NCI-H524 treated with DMSO at 0.1 percent for 48 hours (cell line): ENCODE measurements at regions not wholly inside any gene's neighbourhood (a gene's known extent, or its start where the extent isn't known, plus 50 kb on each side); places are given as distances from the start of the nearest gene placed in this dataset.
A peak's percentile ranks its signal among the peaks of the same experiment; 100 is the strongest.
"Not testable (repeated sequence)": the region's sequence is repeated elsewhere in the genome, so short reads cannot be mapped to it uniquely, and the experiment has no call there.

Experiments
- DNase-seq: peaks from one replicate; lab custom pipeline; 2025; lab: John Stamatoyannopoulos, UW

DNA sequence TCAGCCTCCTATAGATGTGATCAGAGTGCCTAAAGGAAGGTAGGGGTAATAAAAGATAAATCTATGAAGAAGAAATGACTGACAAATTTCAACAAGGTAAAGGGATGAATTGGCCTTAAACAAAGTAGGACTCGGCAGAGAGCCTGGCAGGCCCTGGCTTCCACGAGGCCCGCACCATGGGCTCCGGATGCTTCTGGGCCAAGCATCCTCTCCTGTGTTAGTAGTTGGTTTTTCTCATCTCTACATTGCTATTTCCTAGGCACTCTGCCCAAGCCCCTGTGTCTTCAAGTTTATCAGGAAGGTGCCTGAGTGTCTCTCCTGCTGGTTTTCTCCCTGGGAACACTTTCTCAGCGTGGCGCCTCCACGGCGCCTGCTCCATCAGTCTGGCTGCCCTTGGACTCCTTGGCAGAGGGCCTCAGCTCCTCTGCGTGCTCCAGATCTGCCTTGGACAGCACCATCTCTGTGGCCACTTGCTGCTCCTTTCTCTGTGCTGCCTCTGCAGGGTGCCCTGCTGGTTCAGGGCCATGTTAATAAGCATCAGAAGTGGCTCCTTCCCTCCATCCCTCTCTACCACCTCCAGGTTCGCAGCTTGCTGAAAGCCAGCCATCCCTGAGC lies 413.3 kb upstream of the DPP6 start:
- no peak for DNase-seq

DNA sequence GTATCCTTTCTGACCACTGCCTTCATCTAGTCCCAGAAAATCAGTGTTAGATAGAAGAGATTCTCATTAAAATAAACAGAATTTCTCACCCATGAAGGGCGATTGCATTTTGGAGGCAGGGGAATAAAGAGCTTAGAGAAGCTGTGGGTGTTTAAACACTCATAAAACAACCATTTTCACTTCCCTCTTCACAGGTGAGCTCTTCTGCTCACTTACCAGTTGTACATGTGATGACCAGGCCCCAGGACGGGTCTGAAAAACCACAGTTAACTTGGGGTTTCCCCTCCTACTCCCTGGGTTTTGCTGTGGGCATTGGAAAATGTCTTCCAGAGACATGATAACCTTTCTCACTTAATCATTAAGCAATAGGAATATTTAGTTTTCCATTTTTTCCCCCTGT lies 411.6 kb upstream of the DPP6 start:
- no peak for DNase-seq

DNA sequence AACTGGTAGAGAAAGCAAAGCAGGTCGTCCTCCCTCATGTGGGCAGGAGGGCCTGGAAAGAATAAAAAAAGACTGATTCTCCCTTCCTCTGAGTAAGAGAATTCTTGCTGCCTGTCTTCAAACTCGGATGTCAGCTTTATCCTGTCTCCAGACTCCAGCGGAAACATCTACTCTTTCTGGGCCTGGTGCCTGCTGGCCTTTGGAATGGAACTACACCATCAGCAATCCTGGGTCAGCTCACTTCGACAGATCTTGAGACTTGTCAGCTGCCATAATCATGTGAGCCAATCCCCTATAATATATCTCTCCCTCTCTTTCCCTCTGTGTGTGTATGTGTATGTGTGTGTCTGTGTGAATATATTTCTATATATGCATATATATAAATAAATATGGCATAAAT lies 411.0 kb upstream of the DPP6 start:
- no peak for DNase-seq

DNA sequence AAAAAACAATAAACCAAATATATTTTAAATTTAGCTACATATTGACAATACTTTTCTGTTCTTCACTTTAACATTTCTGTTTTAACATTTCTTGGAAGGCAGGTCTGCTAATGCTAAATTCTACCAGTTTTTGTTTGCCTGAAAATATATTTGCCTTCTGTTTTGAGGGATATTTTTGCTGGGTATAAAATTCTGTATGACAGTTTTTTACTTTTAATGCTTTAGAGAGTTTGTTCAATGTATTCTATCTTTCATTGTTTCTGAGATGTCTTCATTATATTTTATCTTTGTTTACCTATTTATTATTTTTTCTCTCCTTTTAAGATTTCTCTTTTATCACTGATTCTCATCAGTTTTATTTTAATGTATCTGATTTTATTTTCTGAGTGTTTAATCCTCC lies 409.2 kb upstream of the DPP6 start:
- no peak for DNase-seq

DNA sequence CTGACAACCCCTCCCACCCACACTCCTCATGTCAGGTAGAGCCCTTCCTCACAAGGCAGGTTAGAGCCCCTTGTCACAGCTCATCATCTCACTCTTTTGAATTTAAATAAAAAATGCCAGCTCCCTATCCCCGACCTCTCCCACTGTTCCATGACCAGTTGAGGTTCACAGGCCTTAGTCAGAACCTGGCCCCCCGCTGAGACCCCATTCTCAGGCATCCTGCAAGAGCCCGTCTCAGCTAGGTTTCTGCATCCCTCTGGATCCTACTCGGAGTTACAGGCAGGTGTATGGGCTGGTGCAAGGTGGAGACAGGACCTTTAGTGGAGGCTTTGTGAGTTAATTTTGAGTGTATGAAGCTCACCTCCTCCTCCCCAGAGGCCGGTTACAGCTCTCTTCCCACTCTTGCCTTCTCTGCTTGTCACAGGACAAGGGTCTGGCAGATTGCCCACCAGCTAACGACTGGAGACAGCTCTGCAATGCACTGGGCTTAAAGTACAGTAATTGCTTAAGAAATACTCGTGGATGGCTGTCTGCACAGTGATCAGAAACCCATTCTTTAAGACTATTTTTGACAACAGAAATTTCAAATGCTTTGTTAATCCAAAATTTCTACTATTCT lies 394.9 kb upstream of the DPP6 start:
- no peak for DNase-seq

DNA sequence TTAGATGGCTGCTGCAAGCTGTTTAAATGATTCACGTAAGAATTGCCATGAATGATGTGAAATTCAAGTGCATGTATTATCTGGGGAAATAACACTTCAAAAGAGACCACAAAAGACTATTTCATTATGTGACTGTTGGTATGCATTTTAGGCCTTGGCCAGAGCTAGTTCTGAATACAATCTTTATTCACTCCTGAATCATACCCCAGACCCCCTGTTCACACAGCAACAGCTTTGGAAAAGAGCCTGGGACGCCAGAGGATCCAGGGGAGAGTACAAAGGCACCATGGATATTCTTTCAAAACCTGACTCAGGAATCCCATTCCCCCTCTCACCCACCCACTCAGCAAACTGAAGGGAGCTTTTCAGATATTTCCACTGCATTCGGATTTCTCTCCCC lies 377.1 kb upstream of the DPP6 start:
- DNase-seq, result no peak

DNA sequence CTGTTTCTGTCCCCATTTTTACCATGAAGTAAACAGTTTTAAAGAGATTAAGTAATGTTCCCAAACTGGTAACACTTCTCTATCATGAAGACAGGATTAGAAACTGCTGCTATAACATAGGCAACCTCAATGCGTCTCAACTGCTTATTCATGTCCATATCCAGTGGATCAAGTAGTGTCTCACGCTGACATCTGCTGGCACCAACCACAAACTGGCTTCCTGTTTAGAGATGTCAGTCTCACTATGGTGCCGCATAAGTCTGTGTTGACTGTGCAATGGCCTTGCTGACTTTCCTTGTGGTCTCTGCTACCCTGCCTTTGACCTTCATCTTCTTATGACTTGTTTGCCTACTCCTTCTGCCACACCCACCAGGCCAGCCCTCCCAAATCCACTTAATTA lies 369.6 kb upstream of the DPP6 start:
- DNase-seq, result no peak

DNA sequence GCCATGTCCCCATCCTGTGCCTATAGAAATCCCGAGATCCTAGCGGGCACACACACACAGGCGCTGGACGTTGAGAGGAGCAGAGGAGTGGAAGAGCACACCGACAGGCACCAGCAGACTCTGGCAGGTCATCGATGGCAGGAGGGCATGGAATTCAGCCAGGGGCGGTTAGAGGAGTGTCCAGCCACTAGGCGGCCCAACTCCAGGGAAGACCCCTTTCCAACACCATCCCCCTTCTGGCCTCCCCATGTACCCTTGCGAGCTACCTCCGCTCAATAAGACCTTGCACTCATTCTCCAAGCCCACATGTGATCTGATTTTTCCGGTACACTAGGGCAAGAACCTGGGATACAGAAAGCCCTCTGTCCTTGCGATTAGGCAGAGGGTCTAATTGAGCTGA lies 356.0 kb upstream of the DPP6 start:
- DNase-seq, result no peak

DNA sequence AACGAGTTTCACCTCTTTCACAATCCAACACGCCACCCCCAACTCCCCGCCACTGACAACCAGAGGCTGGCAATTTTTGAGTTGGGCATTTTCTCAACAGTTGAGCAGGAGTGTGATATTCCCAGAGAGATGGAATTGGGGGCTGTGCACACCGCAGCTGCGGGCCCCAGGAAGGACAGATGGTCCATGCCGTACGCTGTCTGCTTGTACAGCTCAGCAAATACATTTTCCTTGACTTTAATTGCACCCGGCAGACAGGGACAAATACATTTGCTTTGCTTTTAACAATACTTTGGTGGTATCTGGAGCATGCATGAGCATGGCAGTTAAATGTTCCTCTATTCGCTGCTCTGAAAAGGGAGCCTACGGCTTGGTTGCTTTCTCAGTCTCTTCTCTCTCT lies 354.2 kb upstream of the DPP6 start:
- no peak for DNase-seq

DNA sequence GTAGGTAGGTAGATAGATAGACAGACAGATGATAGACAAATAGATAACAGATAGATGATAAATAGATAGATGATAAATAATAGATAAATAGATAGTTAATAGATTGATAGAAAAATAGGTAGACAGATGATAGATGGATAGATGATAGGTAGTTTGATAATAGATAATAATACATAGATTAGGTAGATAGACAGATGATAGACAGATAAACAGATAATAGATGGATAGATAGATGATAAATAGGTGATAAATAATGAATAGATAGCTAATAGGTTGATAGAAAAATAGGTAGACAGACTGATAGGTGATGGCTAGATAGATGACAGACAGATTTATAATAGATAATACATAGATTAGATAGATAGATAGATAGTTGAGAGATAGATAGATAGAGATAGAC lies 350.5 kb upstream of the DPP6 start:
- no peak for DNase-seq

DNA sequence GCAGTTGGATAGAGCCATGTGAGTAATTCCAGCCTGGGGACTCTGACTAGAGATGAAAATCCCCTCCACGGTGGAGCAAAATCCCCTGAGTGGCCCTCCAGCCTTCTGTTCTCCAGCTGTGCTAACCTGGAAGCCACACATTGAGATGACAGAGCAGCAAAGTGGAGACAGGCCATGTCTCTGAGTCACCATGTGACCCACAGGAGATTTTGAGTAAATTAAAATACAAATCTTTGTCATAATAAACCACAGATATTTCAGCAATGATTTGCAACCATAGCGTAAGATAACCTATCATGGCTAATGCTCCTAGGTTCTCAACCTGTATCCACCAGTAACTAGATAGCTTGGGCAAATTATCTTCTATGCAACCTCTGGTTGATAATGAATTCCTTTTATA lies 328.3 kb upstream of the DPP6 start:
- DNase-seq, result not testable (repeated sequence)

DNA sequence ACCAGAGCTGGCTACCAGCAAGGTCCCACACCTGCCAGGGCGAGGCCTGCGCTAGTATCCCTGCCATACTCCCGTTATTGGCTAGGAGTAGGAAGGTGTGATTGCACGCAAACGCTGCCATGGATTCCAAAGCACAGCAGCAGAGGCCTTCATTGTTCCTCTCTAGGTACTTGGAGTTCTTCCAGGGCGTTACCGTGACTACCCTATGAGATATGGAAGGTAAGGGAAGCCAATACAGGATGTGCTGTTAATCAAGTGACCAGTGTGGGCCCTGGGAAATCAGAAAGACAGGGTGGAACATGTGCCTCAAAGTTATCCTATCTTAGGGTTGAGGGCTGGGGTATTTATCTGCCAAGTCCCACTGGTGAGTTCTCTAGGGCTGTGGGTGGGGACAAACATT lies 320.7 kb upstream of the DPP6 start:
- not testable (repeated sequence) for DNase-seq

DNA sequence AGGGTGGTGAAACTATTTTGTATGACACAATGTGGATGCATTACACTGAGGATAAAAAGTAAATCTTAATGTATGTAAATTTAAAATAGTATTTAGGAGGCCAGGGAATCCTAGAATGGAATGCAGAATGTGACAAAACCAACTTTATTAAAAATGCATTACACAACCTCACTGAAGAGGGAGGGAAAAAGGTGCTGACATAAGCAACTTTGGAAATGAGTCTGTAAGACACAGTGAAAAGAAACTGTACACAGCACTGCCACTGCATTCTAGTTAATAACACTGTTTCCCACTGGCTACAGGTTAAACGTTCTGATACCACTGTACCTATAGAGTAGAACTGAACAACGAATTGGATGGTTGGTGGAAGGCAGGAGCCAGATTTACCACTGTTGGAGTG lies 308.8 kb upstream of the DPP6 start:
- not testable (repeated sequence) for DNase-seq

DNA sequence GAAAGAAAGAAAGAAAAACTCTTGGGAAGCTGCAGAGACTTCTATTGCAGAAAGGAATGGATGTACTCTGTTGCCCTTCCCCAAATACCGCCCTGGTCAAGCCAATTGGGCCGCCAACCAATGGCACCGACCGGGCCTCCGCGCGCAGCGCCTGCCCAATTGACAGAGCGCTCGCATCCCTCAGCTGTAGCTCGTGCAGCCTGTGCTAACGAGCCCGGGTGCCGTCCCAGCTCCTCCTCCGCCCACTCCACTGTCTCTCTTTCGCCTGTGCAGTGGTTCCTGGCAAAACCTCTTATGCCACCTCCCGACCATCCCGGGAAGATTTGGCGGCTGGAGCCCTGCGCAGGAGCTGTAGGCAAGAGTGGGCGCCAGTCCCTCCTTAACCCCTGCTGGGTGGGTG lies 304.2 kb upstream of the DPP6 start:
- DNase-seq, result not testable (repeated sequence)

DNA sequence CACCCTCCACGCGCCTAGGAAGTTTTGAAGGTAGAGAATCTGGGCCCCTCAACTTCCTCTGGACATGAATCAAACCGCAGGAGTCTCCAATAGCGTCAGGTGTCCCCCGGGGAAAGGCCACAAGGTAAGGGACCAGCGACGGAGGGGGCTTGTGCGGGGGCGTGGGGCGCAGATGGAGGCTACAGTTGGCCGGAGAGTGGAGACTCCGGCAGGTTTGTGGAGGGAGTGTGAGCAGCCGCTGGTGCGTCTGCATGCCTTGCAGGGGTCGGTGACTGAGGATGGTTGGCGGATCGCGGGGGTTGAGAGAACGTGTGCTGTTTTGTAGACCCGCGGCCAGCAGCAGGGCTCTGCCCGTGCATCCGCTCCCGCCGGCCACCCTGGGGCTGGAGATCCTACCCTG lies 303.3 kb upstream of the DPP6 start:
- not testable (repeated sequence) for DNase-seq

DNA sequence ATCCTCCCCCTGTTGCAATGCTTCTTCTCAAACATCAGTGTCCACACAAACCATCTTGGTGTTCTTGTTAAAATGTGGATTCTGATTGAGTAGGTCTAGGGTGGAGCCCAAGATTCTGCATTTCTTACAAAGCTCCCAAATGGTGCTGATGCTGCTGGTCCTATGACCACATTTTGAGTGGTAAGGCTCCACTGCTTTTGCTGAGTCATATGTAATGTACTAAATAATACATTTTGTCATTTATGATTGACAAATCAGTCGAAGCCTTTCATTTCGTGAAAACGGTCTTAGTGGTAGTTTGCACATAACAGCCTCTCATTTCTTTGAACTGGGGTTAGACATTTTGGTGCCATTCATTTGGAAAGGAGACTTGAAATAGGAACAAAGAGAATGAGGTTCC lies 286.3 kb upstream of the DPP6 start:
- DNase-seq, result not testable (repeated sequence)

DNA sequence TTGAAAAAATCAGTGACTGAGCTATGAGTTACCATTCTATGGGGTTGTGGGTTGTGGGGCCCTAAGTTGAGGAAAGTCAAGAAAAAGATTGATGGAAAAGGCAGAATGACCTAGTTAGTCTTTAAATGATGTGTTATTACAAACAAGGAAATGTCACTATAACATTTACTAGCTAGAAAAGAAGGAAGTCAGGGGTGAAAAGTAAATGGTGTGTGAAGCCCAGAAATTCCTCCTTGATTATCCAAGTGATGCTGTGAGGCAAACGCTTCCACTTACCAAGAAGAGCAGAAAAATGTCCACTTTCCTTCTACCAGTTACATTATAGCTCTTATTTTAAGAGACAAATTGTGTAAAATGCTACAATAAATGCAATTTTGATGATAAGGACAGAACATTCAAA lies 285.3 kb upstream of the DPP6 start:
- not testable (repeated sequence) for DNase-seq

DNA sequence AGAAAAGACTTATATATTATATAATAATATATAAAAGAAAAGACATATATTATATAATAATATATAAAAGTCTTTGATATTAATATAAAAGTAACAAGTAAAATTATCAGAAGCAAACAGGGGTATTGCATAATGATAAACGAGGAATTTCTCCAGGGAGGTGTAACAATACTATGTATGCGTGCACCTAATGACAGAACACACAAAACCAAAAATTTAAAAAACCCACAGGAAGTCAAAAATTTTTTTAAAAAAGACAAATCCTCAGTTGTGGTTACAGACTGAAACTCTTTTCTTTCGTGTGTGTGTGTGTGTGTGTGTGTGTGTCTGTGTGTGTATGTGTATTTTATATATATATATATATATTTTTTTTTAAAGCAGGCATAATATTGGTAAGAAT lies 279.2 kb upstream of the DPP6 start:
- DNase-seq, result no peak

DNA sequence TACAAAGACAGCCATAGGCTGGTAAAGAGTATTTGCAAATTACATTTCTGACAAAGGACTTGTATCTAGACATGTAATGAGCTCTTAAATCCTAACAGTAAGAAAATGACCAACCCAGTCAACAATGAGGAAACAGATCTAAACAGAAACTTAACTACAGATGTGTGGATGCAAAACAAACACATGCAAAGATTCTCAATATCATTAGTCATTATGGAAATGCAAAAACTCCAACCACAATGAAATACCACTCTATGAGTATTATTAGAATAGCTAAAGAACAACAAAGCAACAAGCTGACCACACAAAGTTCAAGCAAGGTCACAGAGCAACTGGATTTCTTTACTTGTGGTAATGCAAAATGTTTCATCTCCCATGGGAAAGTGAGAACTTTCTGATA lies 275.3 kb upstream of the DPP6 start:
- not testable (repeated sequence) for DNase-seq

DNA sequence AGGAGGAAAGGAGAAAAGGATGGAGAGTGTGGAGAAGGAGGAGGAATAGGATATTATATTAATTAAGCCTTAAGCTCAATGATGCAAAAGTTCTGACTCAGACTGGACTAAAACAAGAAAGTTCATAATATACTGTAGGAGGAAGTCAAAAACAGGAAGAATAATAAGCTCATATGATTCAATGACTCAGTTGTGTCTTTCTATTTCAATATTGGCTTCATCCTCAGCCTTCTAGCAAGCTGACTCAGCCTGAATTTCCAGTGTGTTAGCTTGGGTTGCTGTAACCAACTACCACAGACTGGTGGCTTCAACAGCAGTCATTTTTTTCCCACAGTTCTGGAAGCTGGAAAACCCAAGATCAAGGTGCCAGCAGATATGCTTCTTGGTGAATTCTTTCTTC lies 254.8 kb upstream of the DPP6 start:
- DNase-seq, result not testable (repeated sequence)

DNA sequence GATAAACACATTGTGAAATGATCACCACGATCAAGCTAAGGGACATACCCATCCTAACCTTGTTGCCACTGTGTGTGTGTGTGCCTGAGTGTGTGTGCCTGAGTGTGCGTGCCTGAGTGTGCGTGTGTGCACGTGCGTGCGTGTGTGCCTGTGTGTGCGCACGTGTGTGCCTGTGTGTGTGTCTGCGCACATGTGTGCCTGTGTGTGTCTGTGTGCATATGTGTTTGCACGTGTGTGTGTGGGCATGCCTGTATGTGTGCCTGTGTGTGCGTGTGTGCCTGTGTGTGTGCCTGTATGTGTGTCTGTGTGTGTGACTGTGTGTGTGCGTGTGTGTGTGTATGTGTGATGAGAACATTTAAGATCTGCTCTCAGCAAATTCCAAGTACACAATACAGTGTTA lies 244.1 kb upstream of the DPP6 start:
- no peak for DNase-seq

DNA sequence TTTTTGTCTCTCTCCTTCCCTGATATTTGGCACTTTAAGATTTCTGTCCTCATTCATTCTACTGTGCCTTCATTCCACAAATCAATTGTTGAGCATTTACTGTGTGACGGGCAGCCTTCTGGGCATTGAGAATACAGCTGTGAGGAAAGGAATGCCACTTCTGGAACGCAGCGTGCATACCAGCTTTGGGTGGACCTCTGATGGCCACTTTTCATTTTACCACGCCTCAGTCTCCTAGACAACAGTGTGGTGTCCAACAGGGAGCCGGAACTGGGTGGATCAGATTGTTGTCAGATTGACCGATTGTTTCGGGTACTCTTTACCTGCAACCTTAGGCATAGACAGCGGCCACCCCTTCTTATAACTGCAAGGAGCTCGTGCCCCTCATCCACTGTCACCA lies 222.7 kb upstream of the DPP6 start:
- no peak for DNase-seq

DNA sequence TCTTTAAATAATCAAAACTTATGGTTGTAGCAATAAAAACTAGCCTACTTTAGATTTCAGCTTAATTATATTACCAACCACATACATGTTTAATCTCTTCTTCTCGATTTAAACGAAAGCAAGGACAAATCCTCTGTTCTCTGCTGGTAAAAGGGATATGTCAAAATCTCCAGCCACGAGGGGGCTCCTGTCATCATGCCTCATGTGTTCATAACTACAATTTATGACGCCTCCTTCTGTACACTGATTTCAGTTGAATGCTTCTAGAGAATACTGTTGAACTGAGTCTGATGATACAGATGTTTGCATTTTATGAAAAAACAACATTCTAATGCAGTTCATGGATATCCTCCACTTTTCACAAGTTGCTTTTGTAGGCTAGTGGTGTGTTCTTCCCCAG lies 220.0 kb upstream of the DPP6 start:
- DNase-seq, result no peak

DNA sequence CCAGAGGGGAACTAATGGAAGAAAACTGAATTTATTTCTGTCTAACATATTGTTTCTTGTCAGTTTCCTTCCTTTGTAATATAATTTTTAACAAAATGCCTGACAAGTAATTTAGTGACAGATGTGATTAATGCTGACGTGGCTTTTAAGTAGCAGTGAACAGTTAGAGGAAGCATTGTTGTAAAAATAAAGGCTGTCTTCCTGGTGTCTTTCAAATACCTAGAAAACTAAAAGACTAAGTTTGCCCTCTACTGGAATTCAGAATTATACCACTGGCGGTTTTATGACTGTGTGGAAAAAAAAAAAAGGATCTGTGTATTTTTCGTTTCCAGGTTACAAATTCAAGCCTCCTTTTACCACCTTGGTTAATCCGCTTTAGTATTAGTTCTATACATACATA lies 217.1 kb upstream of the DPP6 start:
- peak; percentile 32 for DNase-seq
